Natural killer cell (primary cell): ENCODE measurements at regions not wholly inside any gene's neighbourhood (a gene's known extent, or its start where the extent isn't known, plus 50 kb on each side); places are given as distances from the start of the nearest gene placed in this dataset.

Source experiments
- ATAC-seq, 3 donors: fragments of 150-1000 bp in 2 of 3; fragments of 200-7000 bp in 1 of 3; cut with Tn5 transposase; 1 replicate in 1 of 3; 2 replicates in 2 of 3; pipeline ENCODE4 v1.10.0; 2021; ENCODE audit warnings: mild to moderate bottlenecking in 2 of 3, moderate library complexity in 2 of 3
- DNase-seq, 2 donors: peaks; one replicate each; pipeline versions ENCODE4 v3.0.0 to v3.0.0-alpha.2; 2013 to 2021; ENCODE audit warnings: mixed read lengths in 1 of 2
- H3K27ac ChIP-seq: one replicate; pipeline ENCODE4 v1.5.1; 2013; ENCODE audit warnings: mild to moderate bottlenecking, low read length
- H3K27me3 ChIP-seq: one replicate; pipeline ENCODE4 v1.6.1; 2013; ENCODE audit warnings: low read length; ENCODE audit not compliant: control insufficient read depth, insufficient read depth
- H3K36me3 ChIP-seq: one replicate; pipeline ENCODE4 v1.6.1; 2013; ENCODE audit warnings: low read length; ENCODE audit not compliant: control insufficient read depth, insufficient read depth
- H3K4me1 ChIP-seq: one replicate; pipeline ENCODE4 v1.6.1; 2013; ENCODE audit warnings: low read length; ENCODE audit not compliant: control insufficient read depth, insufficient read depth
- H3K4me3 ChIP-seq: one replicate; pipeline ENCODE4 v1.5.1; 2013; ENCODE audit warnings: low read length
- H3K9me3 ChIP-seq: one replicate; pipeline ENCODE4 v1.6.1; 2013; ENCODE audit warnings: low read length; ENCODE audit not compliant: control insufficient read depth, insufficient read depth
- H3K27ac Mint-ChIP-seq, 2 donors: one replicate each; pipeline ENCODE4 v1.8.0; 2022; ENCODE audit warnings: mild to moderate bottlenecking in 2 of 2, mixed read lengths in 2 of 2, moderate library complexity in 1 of 2
- H3K27me3 Mint-ChIP-seq, 2 donors: one replicate each; pipeline ENCODE4 v1.8.0; 2022; ENCODE audit warnings: low read depth in 2 of 2, mixed read lengths in 2 of 2
- H3K36me3 Mint-ChIP-seq: one replicate; pipeline ENCODE4 v1.8.0; 2022; ENCODE audit warnings: mixed read lengths
- H3K4me1 Mint-ChIP-seq, 2 donors: one replicate each; pipeline ENCODE4 v1.8.0; 2022; ENCODE audit warnings: mixed read lengths in 2 of 2
- H3K4me3 Mint-ChIP-seq: one replicate; pipeline ENCODE4 v1.8.0; 2022; ENCODE audit warnings: mild to moderate bottlenecking, moderate library complexity, mixed read lengths
- H3K9me3 Mint-ChIP-seq, 2 donors: one replicate each; pipeline ENCODE4 v1.8.0; 2022; ENCODE audit warnings: mixed read lengths in 2 of 2
- WGBS: methylation state at CpG from one replicate; pipeline ENCODE4 v1.1.7; 2013; ENCODE audit warnings: missing lambda C conversion rate; ENCODE audit not compliant: insufficient coverage; 5-methylcytosine and 5-hydroxymethylcytosine counted together
- intact Hi-C: fragments of 100-400 bp; cut with micrococcal nuclease; formaldehyde crosslinking; loops from one replicate; pipeline ENCODE4 v1.14.2; 2022
- TF ChIP-seq, protein P1 (sequence below): fragments of 200-600 bp; IDR thresholded peaks from one replicate; pipeline ENCODE4 v1.8.0; 2022; ENCODE audit warnings: antibody characterized with exemption

DNA sequence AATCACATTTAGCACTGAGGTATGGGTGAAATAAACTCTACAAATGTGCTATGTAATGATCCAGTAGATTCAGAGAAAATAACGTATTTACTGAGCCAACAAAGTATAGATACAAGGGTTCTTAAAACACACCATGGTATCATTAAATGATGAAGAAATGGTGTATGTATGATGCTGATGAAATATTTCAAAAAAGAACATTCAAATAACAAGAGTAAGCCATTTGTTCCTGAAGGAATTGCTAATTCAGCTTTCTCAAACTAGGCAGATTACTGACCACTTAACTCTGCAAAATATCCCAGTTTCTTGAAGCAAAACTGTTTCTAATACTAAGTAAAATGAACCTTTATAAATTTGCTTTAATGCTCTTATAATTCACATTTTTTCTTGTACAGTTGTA, 97.6 kb upstream of the IFNE start:
- peaks cover 25 to 27% of the 10 kb centered on the region in 2 donors for H3K4me1 Mint-ChIP-seq
- Histone ChIP-seq H3K36me3 (no peaks in the 10 kb centered on the region), H3K27ac (no peak overlapping the region), H3K4me3 (no peak overlapping the region), H3K27me3 (peaks cover 18% of the 10 kb centered on the region), H3K4me1 (no peaks in the 10 kb centered on the region), H3K9me3 (no peaks in the 10 kb centered on the region)
- peak overlapping the region in 1 of 2 donors; percentile 83 for H3K27ac Mint-ChIP-seq
- DNase-seq (no peak), ATAC-seq (no peak)
- H3K36me3 Mint-ChIP-seq, result peaks cover 8% of the 10 kb centered on the region
- TF ChIP-seq, protein P1, sequence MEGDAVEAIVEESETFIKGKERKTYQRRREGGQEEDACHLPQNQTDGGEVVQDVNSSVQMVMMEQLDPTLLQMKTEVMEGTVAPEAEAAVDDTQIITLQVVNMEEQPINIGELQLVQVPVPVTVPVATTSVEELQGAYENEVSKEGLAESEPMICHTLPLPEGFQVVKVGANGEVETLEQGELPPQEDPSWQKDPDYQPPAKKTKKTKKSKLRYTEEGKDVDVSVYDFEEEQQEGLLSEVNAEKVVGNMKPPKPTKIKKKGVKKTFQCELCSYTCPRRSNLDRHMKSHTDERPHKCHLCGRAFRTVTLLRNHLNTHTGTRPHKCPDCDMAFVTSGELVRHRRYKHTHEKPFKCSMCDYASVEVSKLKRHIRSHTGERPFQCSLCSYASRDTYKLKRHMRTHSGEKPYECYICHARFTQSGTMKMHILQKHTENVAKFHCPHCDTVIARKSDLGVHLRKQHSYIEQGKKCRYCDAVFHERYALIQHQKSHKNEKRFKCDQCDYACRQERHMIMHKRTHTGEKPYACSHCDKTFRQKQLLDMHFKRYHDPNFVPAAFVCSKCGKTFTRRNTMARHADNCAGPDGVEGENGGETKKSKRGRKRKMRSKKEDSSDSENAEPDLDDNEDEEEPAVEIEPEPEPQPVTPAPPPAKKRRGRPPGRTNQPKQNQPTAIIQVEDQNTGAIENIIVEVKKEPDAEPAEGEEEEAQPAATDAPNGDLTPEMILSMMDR, result no peak
- peaks cover 40 to 55% of the 10 kb centered on the region in 2 donors for H3K27me3 Mint-ChIP-seq
- intact Hi-C loops, result no loop called here
- WGBS, result no CpG with 5 or more reads among the region's 1 CpG
- no peaks in the 10 kb centered on the region for H3K9me3 Mint-ChIP-seq
- no peak overlapping the region for H3K4me3 Mint-ChIP-seq

DNA sequence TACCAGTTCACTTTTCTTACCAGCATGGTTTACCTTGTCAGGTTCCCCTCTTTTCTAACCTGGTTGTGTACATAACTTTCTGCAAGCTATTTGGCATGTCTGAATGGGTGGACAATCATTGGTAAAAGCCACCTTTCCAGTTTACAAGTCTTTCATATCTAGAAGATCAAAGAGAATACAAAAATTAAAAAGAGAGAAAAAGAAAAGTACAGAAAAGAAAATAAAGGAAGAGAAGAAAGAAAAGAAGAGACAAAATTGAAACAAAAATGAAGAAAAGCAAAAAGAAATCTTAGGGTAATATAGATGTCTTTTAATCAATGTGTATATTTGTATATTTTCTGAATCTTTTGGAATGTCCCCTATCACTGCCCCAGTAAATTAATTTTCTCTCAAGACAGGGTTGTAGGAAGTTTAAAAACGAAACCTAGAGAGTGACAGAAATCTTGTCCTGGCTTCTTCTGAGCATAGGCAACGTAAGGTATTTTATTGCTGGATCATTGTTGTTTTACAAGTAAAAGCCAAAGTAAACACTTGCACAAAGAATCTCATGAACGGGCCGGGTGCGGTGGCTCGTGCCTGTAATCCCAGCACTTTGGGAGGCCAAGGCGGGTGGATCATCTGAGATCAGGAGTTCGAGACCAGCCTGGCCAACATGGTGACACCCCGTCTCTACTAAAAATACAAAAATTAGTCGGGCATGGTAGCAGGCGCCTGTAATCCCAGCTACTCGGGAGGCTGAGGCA, 98.7 kb upstream of the IFNE start:
- Mint-ChIP-seq H3K27me3 (peaks cover 45 to 56% of the 10 kb centered on the region in 2 donors), H3K27ac (no peak overlapping the region), H3K36me3 (peaks cover 12% of the 10 kb centered on the region), H3K4me3 (no peak overlapping the region), H3K9me3 (no peaks in the 10 kb centered on the region), H3K4me1 (peaks cover 25 to 27% of the 10 kb centered on the region in 2 donors)
- DNase-seq (no peak), ATAC-seq (no peak)
- Histone ChIP-seq H3K4me3 (no peak overlapping the region), H3K27ac (no peak overlapping the region), H3K9me3 (no peaks in the 10 kb centered on the region), H3K27me3 (peaks cover 14% of the 10 kb centered on the region), H3K36me3 (no peaks in the 10 kb centered on the region), H3K4me1 (no peaks in the 10 kb centered on the region)
- 87% methylated on average over 12 of the region's 12 CpGs for WGBS
- intact Hi-C loops, result no loop called here
- TF ChIP-seq, protein P1, result no peak

DNA sequence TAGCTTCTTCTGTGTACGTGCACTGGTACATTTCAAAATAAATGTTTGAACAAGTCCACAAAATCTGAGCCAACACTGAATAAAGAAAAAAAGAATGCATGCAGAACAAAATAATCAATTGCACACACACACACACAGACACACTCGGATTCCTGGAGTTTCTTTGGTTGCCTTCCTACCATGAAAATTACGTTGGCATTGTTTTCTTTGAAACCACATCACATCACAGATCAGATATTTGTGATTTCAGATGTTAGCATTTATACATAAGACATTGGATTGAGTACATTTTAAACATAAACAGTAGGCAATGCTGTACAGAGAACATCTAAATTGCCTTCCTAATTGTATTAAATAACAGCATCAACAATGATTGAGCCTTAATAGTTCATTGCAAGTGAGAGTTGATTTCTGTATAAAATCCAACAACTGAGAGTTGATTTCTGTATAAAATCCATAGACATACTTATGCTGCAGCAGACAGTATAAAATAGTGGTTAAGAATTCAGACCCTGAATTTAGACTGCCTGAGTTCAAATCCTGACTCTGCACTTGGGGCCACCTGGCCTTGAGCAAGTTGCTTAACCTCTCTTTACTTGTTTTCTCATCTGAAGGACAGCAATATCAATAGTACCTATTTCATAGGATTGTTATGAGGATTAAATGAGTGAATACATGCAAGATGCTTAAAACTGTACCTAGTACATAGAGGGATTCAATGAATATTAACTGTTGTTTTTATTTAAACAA, 101.7 kb upstream of the IFNE start:
- TF ChIP-seq, protein P1, result no peak
- 85% methylated on average over 2 of the region's 3 CpGs for WGBS
- Histone ChIP-seq H3K27ac (no peak overlapping the region), H3K4me3 (no peak overlapping the region), H3K9me3 (no peaks in the 10 kb centered on the region), H3K36me3 (no peaks in the 10 kb centered on the region), H3K27me3 (peaks cover 13% of the 10 kb centered on the region), H3K4me1 (no peaks in the 10 kb centered on the region)
- H3K36me3 Mint-ChIP-seq, result peaks cover 6% of the 10 kb centered on the region
- H3K4me1 Mint-ChIP-seq, result peaks cover 16% of the 10 kb centered on the region in 2 donors
- no peaks in the 10 kb centered on the region for H3K9me3 Mint-ChIP-seq
- no peak overlapping the region for H3K4me3 Mint-ChIP-seq
- peaks cover 41 to 49% of the 10 kb centered on the region in 2 donors for H3K27me3 Mint-ChIP-seq
- H3K27ac Mint-ChIP-seq, result no peak overlapping the region
- DNase-seq (no peak), ATAC-seq (no peak)
- intact Hi-C loops, result no loop called here
